ENCODE measurements at regions not wholly inside any gene's neighbourhood (a gene's known extent, or its start where the extent isn't known, plus 50 kb on each side); places are given as distances from the start of the nearest gene placed in this dataset.

- intact Hi-C loops (cut with micrococcal nuclease; ENCODE audit: unreplicated experiment), result loop anchor here (5.0 kb wide), 1 partner anchor 133 kb away; no protein-coding TSS in a partner anchor
- no peaks in the 10 kb centered on the region for H3K36me3 ChIP-seq (ENCODE audit: insufficient read depth, low read length)
These were observed 73.1 kb upstream of the MAP4K3 start for GRCh38 chr2:39510140-39510539.

GRCh38 chr2:39511219-39511604 is 74.1 kb upstream of the MAP4K3 start:
- no peaks in the 10 kb centered on the region for H3K9me2 ChIP-seq (ENCODE audit: insufficient read depth, low read length)
- no peaks in the 10 kb centered on the region for H3K79me2 ChIP-seq (ENCODE audit: insufficient read depth, low read depth, low read length)
- no peak overlapping the region for H3K4me3 ChIP-seq (ENCODE audit: low read depth, low read length, poor library complexity, severe bottlenecking)
- no peak overlapping the region for H2AFZ ChIP-seq (ENCODE audit: low read length)
- TF ChIP-seq EZH2phosphoT487 (IDR thresholded peaks at IDR 0.05; ENCODE audit: borderline replicate concordance, low read depth, low read length) (no peak), CTCF (conservative IDR thresholded peaks at IDR 0.05; ENCODE audit: low read length) (no peak)
- H3K4me2 ChIP-seq (ENCODE audit: low read length), result no peak overlapping the region
- intact Hi-C loops (cut with micrococcal nuclease; ENCODE audit: unreplicated experiment), result loop anchor here (5.0 kb wide), 1 partner anchor 134 kb away; no protein-coding TSS in a partner anchor
- ChIA-PET POLR2A (interaction anchor here (0.6 to 1.9 kb wide), 5 partner anchors 15 to 645 kb away, joined by 3 to 5 read pairs (median 3); no protein-coding TSS in a partner anchor), CTCF (ENCODE audit: unreplicated experiment) (no interaction called here)
- H3K36me3 ChIP-seq (ENCODE audit: insufficient read depth, low read length), result no peaks in the 10 kb centered on the region
- BruUV-seq (replicated peaks), result no TSS peak
- no peak overlapping the region for H3K27ac ChIP-seq (ENCODE audit: low read depth, low read length, poor library complexity, severe bottlenecking)
- no peaks in the 10 kb centered on the region for H3K9me3 ChIP-seq (ENCODE audit: low read length)
- DNase-seq (ENCODE audit: low spot score), result no peak
- H4K20me1 ChIP-seq (ENCODE audit: insufficient read depth, low read length), result no peaks in the 10 kb centered on the region
- peaks cover 8% of the 10 kb centered on the region for H3K4me1 ChIP-seq (ENCODE audit: insufficient read depth, low read length, poor library complexity, severe bottlenecking)

More at GRCh38 chr2:39510140-39510539, 73.1 kb upstream of the MAP4K3 start:
- H3K9me3 ChIP-seq (ENCODE audit: low read length), result no peaks in the 10 kb centered on the region
- no peaks in the 10 kb centered on the region for H4K20me1 ChIP-seq (ENCODE audit: insufficient read depth, low read length)
- ChIA-PET CTCF (ENCODE audit: unreplicated experiment) (no interaction called here), POLR2A (interaction anchor here (1.9 kb wide), 1 partner anchor 14 kb away, joined by 5 read pairs; no protein-coding TSS in a partner anchor)
- TF ChIP-seq EZH2phosphoT487 (IDR thresholded peaks at IDR 0.05; ENCODE audit: borderline replicate concordance, low read depth, low read length) (no peak), CTCF (conservative IDR thresholded peaks at IDR 0.05; ENCODE audit: low read length) (no peak)
- no TSS peak for BruUV-seq (replicated peaks)
- no peaks in the 10 kb centered on the region for H3K79me2 ChIP-seq (ENCODE audit: insufficient read depth, low read depth, low read length)
- no peak overlapping the region for H3K4me3 ChIP-seq (ENCODE audit: low read depth, low read length, poor library complexity, severe bottlenecking)
- no peak overlapping the region for H3K27ac ChIP-seq (ENCODE audit: low read depth, low read length, poor library complexity, severe bottlenecking)
- peaks cover 8% of the 10 kb centered on the region for H3K4me1 ChIP-seq (ENCODE audit: insufficient read depth, low read length, poor library complexity, severe bottlenecking)
- no peak overlapping the region for H2AFZ ChIP-seq (ENCODE audit: low read length)
- H3K4me2 ChIP-seq (ENCODE audit: low read length), result no peak overlapping the region
- H3K9me2 ChIP-seq (ENCODE audit: insufficient read depth, low read length), result no peaks in the 10 kb centered on the region
- DNase-seq (ENCODE audit: low spot score), result no peak

GRCh38 chr2:39511605-39512433 is 74.7 kb upstream of the MAP4K3 start:
- ChIA-PET POLR2A (interaction anchor here (0.6 to 1.9 kb wide), 6 partner anchors 10 to 185 kb away, joined by 3 to 5 read pairs (median 3); no protein-coding TSS in a partner anchor), CTCF (ENCODE audit: unreplicated experiment) (interaction anchor here (0.6 kb wide), 1 partner anchor 136 kb away, joined by 3 read pairs; no protein-coding TSS in a partner anchor)
- H3K27ac ChIP-seq (ENCODE audit: low read depth, low read length, poor library complexity, severe bottlenecking), result no peak overlapping the region
- no peaks in the 10 kb centered on the region for H4K20me1 ChIP-seq (ENCODE audit: insufficient read depth, low read length)
- H3K9me2 ChIP-seq (ENCODE audit: insufficient read depth, low read length), result no peaks in the 10 kb centered on the region
- H3K36me3 ChIP-seq (ENCODE audit: insufficient read depth, low read length), result no peaks in the 10 kb centered on the region
- H3K4me2 ChIP-seq (ENCODE audit: low read length), result no peak overlapping the region
- no peak overlapping the region for H2AFZ ChIP-seq (ENCODE audit: low read length)
- no peaks in the 10 kb centered on the region for H3K9me3 ChIP-seq (ENCODE audit: low read length)
- H3K4me1 ChIP-seq (ENCODE audit: insufficient read depth, low read length, poor library complexity, severe bottlenecking), result peaks cover 8% of the 10 kb centered on the region
- DNase-seq (ENCODE audit: low spot score), result no peak
- TF ChIP-seq CTCF (conservative IDR thresholded peaks at IDR 0.05; ENCODE audit: low read length) (no peak), EZH2phosphoT487 (IDR thresholded peaks at IDR 0.05; ENCODE audit: borderline replicate concordance, low read depth, low read length) (no peak)
- no peak overlapping the region for H3K4me3 ChIP-seq (ENCODE audit: low read depth, low read length, poor library complexity, severe bottlenecking)
- BruUV-seq (replicated peaks), result no TSS peak
- H3K79me2 ChIP-seq (ENCODE audit: insufficient read depth, low read depth, low read length), result no peaks in the 10 kb centered on the region
- intact Hi-C loops (cut with micrococcal nuclease; ENCODE audit: unreplicated experiment), result loop anchor here (5.0 kb wide), 1 partner anchor 135 kb away; no protein-coding TSS in a partner anchor
